Left ventricle myocardium inferior (tissue), 1 donor: ENCODE measurements at regions not wholly inside any gene's neighbourhood (a gene's known extent, or its start where the extent isn't known, plus 50 kb on each side); places are given as distances from the start of the nearest gene placed in this dataset.

Experiments
- DNase-seq: peaks from one replicate; pipeline ENCODE4 v3.0.0-alpha.2; 2020
- H3K27ac ChIP-seq: fragments of 200-600 bp; replicated peaks from 2 replicates; pipeline ENCODE4 v1.8.0; 2021
- H3K27me3 ChIP-seq: fragments of 200-600 bp; 2 replicates; pipeline ENCODE4 v1.8.0; 2021; ENCODE audit warnings: low read depth
- H3K36me3 ChIP-seq: fragments of 200-600 bp; 2 replicates; pipeline ENCODE4 v1.8.0; 2021
- H3K4me1 ChIP-seq: fragments of 200-600 bp; 2 replicates; pipeline ENCODE4 v1.8.0; 2021
- H3K4me3 ChIP-seq: fragments of 200-600 bp; 2 replicates; pipeline ENCODE4 v1.8.0; 2021; ENCODE audit warnings: mild to moderate bottlenecking, moderate library complexity
- H3K9me3 ChIP-seq: fragments of 200-600 bp; replicated peaks from 2 replicates; pipeline ENCODE4 v1.8.0; 2021
- CTCF ChIP-seq: fragments of 200-600 bp; IDR thresholded peaks from 2 replicates; pipeline ENCODE4 v1.8.0; 2021; ENCODE audit warnings: antibody characterized with exemption, mild to moderate bottlenecking, borderline replicate concordance
- intact Hi-C: fragments of 100-400 bp; cut with micrococcal nuclease; formaldehyde crosslinking; loops from one replicate; pipeline ENCODE4 v1.11.0; 2022
- donor health status: DM: no; HTN: yes; CAD: no; lungs with severe emphysema.

GRCh38 chr5:66413931-66414330 lies 182.3 kb upstream of the MAST4 start:
- TF ChIP-seq CTCF: no peak
- peaks cover 57% of the 10 kb centered on the region for H3K4me1 ChIP-seq
- intact Hi-C loops: no loop called here
- H3K27me3 ChIP-seq: no peaks in the 10 kb centered on the region
- peaks cover 7% of the 10 kb centered on the region for H3K9me3 ChIP-seq
- H3K27ac ChIP-seq: peak overlapping the region; percentile 31
- DNase-seq: no peak
- no peak overlapping the region for H3K4me3 ChIP-seq
- peaks cover 8% of the 10 kb centered on the region for H3K36me3 ChIP-seq

DNA sequence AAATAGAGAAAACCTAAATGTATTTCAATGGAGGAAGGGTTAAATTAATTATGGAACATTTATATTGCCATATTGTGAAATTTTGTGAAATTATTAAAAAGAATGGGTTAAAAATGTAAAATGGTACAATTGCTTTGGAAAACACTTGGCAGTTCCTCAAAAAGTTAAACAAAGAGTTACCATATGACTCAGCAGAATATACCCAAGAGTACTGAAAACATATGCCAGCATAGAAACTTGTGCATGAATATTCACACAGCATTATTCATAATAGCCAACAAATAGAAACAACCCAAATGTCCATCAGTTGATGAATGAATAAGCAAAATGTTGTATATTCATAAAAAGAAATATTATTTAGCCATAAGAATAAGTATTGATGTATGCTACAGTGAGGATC lies 181.0 kb upstream of the MAST4 start:
- H3K27ac ChIP-seq: peak overlapping the region; percentile 31
- intact Hi-C loops: no loop called here
- H3K4me3 ChIP-seq: no peak overlapping the region
- H3K4me1 ChIP-seq: peaks cover 62% of the 10 kb centered on the region
- H3K36me3 ChIP-seq: peaks cover 8% of the 10 kb centered on the region
- no peaks in the 10 kb centered on the region for H3K27me3 ChIP-seq
- H3K9me3 ChIP-seq: peaks cover 7% of the 10 kb centered on the region
- DNase-seq: no peak
- no peak for TF ChIP-seq CTCF

GRCh38 chr5:66416698-66417097 lies 179.5 kb upstream of the MAST4 start:
- no peak for TF ChIP-seq CTCF
- intact Hi-C loops: no loop called here
- H3K9me3 ChIP-seq: peaks cover under 1% of the 10 kb centered on the region
- no peaks in the 10 kb centered on the region for H3K27me3 ChIP-seq
- peaks cover 62% of the 10 kb centered on the region for H3K4me1 ChIP-seq
- no peak overlapping the region for H3K4me3 ChIP-seq
- no peak for DNase-seq
- peaks cover 10% of the 10 kb centered on the region for H3K36me3 ChIP-seq
- H3K27ac ChIP-seq: peak overlapping the region; percentile 21

DNA sequence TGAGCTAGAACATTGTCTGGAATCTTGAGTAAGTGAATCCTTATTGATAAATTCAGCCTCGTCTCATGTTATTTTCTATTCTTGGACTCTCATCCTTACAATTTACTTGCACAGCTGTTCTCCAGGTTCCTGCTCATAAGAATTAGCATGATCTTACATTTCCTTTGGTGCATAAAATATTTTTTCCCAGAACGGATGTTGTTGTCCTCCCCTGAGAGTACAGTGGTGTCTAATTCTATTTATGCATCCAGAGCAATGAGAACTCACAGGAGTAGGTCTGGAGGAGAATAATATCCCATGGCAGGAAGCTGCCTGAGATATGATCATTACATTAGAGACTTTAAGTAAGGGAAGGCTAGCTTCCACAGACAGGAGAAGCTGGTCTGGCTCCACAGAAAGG lies 178.4 kb upstream of the MAST4 start:
- H3K36me3 ChIP-seq: peaks cover 12% of the 10 kb centered on the region
- DNase-seq: no peak
- intact Hi-C loops: no loop called here
- H3K4me1 ChIP-seq: peaks cover 65% of the 10 kb centered on the region
- TF ChIP-seq CTCF: no peak
- no peak overlapping the region for H3K4me3 ChIP-seq
- H3K27ac ChIP-seq: peak overlapping the region; percentile 21
- no peaks in the 10 kb centered on the region for H3K27me3 ChIP-seq
- H3K9me3 ChIP-seq: no peaks in the 10 kb centered on the region

DNA sequence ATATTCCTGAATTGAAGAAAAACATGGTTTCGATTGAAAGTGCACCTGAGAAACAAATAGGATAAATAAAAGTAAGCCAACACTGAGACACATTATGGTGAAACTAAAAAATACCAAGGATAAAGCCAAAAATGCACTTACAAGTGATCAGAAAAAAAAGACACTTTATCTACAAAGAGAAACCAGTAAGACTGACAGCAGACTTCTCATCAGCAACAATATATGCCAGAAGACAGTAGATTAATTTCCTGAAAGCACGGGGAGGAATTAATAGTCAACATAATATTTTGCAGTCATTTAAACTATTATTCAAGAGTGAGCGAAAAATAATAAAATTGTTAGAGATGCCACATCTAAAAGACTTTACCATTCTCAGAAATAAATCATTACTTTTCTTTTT lies 172.7 kb upstream of the MAST4 start:
- DNase-seq: no peak
- no peak for TF ChIP-seq CTCF
- no peak overlapping the region for H3K27ac ChIP-seq
- peaks cover 34% of the 10 kb centered on the region for H3K36me3 ChIP-seq
- no peak overlapping the region for H3K4me3 ChIP-seq
- H3K27me3 ChIP-seq: no peaks in the 10 kb centered on the region
- H3K4me1 ChIP-seq: peaks cover 42% of the 10 kb centered on the region
- peaks cover 16% of the 10 kb centered on the region for H3K9me3 ChIP-seq
- intact Hi-C loops: no loop called here

DNA sequence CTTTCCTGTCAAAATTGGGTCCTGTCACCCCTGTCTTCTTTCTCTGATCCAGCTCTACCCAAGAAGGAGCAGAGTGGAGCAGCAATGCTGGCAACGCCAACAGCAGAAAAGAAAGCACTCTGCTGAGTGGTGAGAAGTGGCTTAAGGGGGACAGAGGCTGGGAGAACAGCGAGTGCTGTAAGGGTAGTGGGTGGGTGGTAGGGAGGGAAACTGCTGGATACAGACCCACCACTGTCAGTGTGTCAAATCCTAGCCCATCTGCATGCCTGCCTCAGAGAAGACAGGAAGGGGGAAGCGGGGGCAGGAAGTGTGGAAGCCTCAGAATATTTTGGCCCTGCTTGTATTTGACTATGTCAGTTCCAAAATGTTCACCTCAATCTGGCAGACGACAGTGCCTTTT lies 170.4 kb upstream of the MAST4 start:
- H3K27ac ChIP-seq: peak overlapping the region; percentile 18
- intact Hi-C loops: no loop called here

More for the DNA sequence above, 170.4 kb upstream of the MAST4 start:
- H3K4me3 ChIP-seq: no peak overlapping the region
- no peaks in the 10 kb centered on the region for H3K27me3 ChIP-seq
- peaks cover 37% of the 10 kb centered on the region for H3K36me3 ChIP-seq
- no peak for TF ChIP-seq CTCF
- peaks cover 16% of the 10 kb centered on the region for H3K9me3 ChIP-seq
- DNase-seq: no peak
- peaks cover 54% of the 10 kb centered on the region for H3K4me1 ChIP-seq
